Effector memory CD4-positive, alpha-beta T cell (primary cell): ENCODE measurements at regions not wholly inside any gene's neighbourhood (a gene's known extent, or its start where the extent isn't known, plus 50 kb on each side); places are given as distances from the start of the nearest gene placed in this dataset.
"Not testable (repeated sequence)": the region's sequence is repeated elsewhere in the genome, so short reads cannot be mapped to it uniquely, and the experiment has no call there.

ENCODE experiments used
- DNase-seq, 3 donors: peaks; one replicate each; pipeline ENCODE4 v3.0.0-alpha.2; 2020
- H3K27ac ChIP-seq: 2 replicates; pipeline ENCODE4 v1.7.0; 2013; ENCODE audit warnings: mild to moderate bottlenecking, low read length, moderate library complexity; ENCODE audit not compliant: insufficient read depth, poor library complexity, severe bottlenecking
- H3K27me3 ChIP-seq: replicated peaks from 2 replicates; pipeline ENCODE4 v1.7.0; 2013; ENCODE audit warnings: mild to moderate bottlenecking, low read length; ENCODE audit not compliant: insufficient read depth, control insufficient read depth, poor library complexity, severe bottlenecking
- H3K36me3 ChIP-seq: 2 replicates; pipeline ENCODE4 v1.7.0; 2013; ENCODE audit warnings: mild to moderate bottlenecking, low read length, moderate library complexity; ENCODE audit not compliant: control insufficient read depth, insufficient read depth
- H3K4me1 ChIP-seq: 2 replicates; pipeline ENCODE4 v1.7.0; 2013; ENCODE audit warnings: low read length, mild to moderate bottlenecking; ENCODE audit not compliant: control insufficient read depth, insufficient read depth, poor library complexity, severe bottlenecking
- H3K4me3 ChIP-seq: 2 replicates; pipeline ENCODE4 v1.7.0; 2013; ENCODE audit warnings: low read length, low read depth, mild to moderate bottlenecking; ENCODE audit not compliant: insufficient read depth, poor library complexity, severe bottlenecking
- H3K9me3 ChIP-seq: 2 replicates; pipeline ENCODE4 v1.7.0; 2013; ENCODE audit warnings: mild to moderate bottlenecking, low read length, moderate library complexity; ENCODE audit not compliant: control insufficient read depth

DNA sequence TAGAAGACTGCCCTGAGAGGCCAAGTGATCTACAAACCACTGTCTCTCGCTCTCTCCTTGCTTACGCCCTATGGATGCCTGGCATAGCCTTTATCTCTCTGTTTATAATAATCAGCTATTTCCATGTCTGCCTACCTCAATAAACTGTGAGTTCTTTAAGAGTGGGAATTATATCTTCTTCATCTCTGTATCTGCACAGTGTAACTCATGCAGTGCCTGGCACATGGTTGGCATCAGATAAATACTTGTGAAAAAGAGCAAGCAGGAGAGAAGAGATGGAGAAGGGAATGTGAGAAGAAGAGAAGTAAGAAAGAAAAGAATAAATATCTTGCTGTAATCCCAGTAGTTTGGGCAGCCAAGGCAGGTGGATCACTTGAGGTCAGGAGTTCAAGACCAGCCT lies 94.6 kb upstream of the TNPO1 start:
- H3K27me3 ChIP-seq = no peaks in the 10 kb centered on the region
- H3K4me3 ChIP-seq = no peak overlapping the region
- no peaks in the 10 kb centered on the region for H3K4me1 ChIP-seq
- H3K27ac ChIP-seq = no peak overlapping the region
- no peak for DNase-seq
- H3K9me3 ChIP-seq = no peaks in the 10 kb centered on the region
- H3K36me3 ChIP-seq = no peaks in the 10 kb centered on the region

DNA sequence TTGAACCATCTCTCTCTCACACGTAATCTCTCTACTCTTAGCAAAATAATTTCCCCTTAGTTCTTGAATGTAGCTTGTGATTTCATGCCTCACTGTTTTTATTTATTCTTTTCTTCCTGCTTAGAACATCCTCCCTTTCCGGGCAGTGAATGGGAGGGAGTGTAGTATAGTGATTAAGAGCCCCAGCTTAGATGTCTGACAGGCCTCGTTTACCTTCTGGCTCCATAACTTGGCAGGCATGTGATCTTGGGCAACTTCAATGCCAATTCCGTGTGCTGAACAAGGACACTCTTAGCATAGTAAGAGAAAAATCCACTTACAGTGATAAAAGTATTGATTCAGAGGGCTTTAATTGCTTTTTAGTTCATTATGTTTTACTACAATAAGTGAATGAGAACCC lies 96.3 kb upstream of the TNPO1 start:
- H3K9me3 ChIP-seq = no peaks in the 10 kb centered on the region
- H3K4me1 ChIP-seq = no peaks in the 10 kb centered on the region
- H3K27me3 ChIP-seq = no peaks in the 10 kb centered on the region
- H3K4me3 ChIP-seq = no peak overlapping the region
- H3K36me3 ChIP-seq = no peaks in the 10 kb centered on the region
- H3K27ac ChIP-seq = no peak overlapping the region
- DNase-seq = no peak

DNA sequence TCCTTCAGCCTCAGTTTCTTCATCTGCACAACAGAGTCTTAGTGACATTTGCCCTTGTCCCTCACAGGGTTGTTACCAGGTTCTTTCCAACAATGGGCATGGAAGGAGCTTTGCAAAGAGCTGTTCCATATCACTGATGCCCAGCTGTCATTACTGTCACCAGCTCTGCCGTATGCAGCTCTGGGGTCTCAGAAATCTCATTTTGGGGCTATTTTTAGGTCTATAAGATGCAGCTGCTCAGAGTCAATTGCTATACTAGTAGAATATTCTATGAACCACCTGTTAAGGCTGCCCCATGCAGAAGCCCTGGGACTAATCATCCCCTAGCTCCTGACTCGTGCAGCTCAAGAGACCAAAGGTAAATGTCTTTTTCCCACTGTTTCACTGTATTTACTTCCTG lies 105.1 kb upstream of the TNPO1 start:
- no peaks in the 10 kb centered on the region for H3K9me3 ChIP-seq
- DNase-seq = no peak
- no peaks in the 10 kb centered on the region for H3K36me3 ChIP-seq
- no peaks in the 10 kb centered on the region for H3K27me3 ChIP-seq
- no peak overlapping the region for H3K4me3 ChIP-seq
- no peaks in the 10 kb centered on the region for H3K4me1 ChIP-seq
- H3K27ac ChIP-seq = no peak overlapping the region

DNA sequence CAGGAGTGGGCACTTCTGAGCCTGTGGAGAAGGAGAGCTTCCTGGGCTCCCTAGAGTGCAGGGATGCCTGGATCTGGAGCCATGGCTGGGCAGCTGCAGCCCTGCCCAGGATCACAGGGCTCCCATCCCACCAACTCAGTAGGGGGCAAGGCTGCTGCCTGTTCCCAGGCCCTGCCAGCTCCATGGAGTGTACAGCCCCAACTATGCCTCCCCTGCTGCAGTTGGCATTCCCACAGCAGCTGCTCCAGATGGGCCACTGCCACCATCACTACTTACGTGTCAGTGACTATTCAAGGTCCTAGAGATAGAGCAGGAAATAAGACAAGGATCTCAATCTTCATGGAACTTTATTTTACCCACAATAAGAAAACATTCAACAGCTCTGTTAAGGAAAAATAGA lies 107.1 kb upstream of the TNPO1 start:
- no peaks in the 10 kb centered on the region for H3K27me3 ChIP-seq
- no peaks in the 10 kb centered on the region for H3K9me3 ChIP-seq
- DNase-seq = no peak
- no peaks in the 10 kb centered on the region for H3K4me1 ChIP-seq
- H3K36me3 ChIP-seq = no peaks in the 10 kb centered on the region
- no peak overlapping the region for H3K27ac ChIP-seq
- no peak overlapping the region for H3K4me3 ChIP-seq

DNA sequence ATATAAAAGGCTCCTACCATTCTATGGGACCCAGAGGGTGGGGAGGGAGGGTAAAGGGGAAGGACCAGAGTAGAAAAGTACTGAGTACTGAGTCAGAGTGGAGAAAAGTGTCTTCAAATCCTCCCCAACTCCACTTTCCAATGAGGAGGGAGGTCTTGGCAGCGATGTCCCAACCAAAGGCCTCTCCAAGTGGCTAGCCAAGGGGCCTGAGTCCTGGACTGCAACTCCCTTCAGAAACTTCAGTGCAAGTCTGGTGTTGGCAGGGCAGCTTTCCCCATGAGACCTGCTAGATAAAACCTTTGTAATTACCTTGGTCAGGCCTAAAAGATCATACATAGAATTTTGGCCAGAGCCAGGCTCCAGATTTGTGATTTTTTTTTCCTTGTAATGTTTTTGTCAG lies 111.3 kb upstream of the TNPO1 start:
- Histone ChIP-seq H3K36me3 (no peaks in the 10 kb centered on the region), H3K4me1 (no peaks in the 10 kb centered on the region), H3K9me3 (no peaks in the 10 kb centered on the region), H3K27me3 (no peaks in the 10 kb centered on the region), H3K4me3 (no peak overlapping the region), H3K27ac (no peak overlapping the region)
- no peak for DNase-seq

DNA sequence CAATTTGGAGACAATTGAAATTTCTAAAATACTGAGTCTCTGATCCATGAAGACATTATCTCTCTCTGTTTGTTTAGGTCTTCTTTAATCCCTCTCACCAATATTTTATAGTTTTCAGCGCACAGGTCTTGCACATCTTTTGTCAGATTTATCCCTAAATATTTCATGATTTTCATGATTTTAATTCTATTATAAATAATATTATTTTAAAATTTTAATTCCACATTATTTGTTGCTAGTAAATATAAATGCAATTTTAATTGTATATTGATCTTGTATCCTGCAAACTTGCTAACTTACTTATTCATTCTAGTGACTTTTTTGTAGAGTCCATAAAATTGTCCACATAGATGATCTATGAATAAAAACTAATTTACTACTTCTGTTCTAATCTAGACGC lies 112.6 kb upstream of the TNPO1 start:
- H3K4me1 ChIP-seq = no peaks in the 10 kb centered on the region
- H3K9me3 ChIP-seq = no peaks in the 10 kb centered on the region
- H3K36me3 ChIP-seq = no peaks in the 10 kb centered on the region
- DNase-seq = no peak
- no peaks in the 10 kb centered on the region for H3K27me3 ChIP-seq
- H3K27ac ChIP-seq = no peak overlapping the region
- H3K4me3 ChIP-seq = no peak overlapping the region

DNA sequence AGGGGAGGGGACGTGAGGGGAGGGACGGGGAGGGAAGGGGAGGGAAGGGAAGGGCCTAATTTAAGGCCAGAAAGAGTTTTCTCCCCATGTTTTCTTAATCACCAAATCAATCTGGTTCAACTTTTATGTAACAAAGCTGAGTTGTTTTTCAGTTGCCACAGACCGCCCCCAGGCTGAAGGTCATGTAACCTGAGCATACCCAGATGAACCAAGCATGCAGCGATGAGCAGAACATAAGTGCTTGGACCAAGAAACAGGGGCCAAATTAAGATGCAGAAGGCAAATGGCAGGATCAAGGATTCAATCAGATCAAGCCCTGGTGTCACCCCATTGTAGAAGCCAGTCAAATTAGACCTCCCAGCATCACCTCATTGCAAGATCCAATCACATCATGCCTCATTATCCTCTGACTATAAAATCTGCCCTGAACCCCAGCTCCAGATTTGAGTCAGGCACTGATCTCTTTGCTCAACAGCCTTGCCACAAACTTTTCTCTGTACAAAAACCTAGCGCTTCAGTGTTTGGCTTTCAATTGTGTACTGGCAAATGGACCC lies 113.5 kb upstream of the TNPO1 start:
- no peak overlapping the region for H3K27ac ChIP-seq
- no peaks in the 10 kb centered on the region for H3K9me3 ChIP-seq
- no peak overlapping the region for H3K4me3 ChIP-seq
- no peaks in the 10 kb centered on the region for H3K36me3 ChIP-seq
- H3K27me3 ChIP-seq = no peaks in the 10 kb centered on the region
- no peak for DNase-seq
- H3K4me1 ChIP-seq = no peaks in the 10 kb centered on the region

DNA sequence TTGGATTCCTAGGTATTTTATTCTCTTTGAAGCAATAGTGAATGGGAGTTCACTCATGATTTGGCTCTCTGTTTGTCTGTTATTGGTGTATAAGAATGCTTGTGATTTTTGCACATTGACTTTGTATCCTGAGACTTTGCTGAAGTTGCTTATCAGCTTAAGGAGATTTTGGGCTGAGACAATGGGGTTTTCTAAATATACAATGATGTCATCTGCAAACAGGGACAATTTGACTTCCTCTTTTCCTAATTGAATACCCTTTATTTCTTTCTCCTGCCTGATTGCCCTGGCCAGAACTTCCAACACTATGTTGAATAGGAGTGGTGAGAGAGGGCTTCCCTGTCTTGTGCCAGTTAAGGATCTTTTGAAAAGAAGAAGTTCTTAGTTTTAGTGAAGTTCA lies 114.4 kb upstream of the TNPO1 start:
- H3K9me3 ChIP-seq, H3K36me3 ChIP-seq, H3K4me3 ChIP-seq, H3K27me3 ChIP-seq, H3K27ac ChIP-seq, DNase-seq, H3K4me1 ChIP-seq: not testable (repeated sequence)

DNA sequence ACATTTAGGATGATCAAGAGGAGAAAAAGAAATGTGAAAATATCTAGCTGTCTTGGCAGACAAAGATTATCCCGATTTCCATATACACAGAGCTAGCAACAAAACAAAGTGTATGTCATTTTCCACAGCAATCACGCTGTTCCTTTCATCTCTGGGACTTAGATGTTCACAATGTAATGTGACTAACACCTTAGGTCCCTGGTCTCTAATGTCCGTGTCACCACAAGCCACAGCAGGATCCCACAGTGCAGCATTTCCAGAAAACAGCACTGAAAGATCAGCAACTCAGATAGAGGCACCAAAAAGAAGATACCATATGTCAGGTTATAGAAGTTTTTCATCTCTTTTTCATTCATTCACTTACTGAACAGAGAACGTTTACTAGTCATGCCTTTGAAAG lies 118.0 kb upstream of the TNPO1 start:
- no peaks in the 10 kb centered on the region for H3K36me3 ChIP-seq
- no peaks in the 10 kb centered on the region for H3K27me3 ChIP-seq
- H3K9me3 ChIP-seq = no peaks in the 10 kb centered on the region
- no peak overlapping the region for H3K27ac ChIP-seq
- H3K4me1 ChIP-seq = no peaks in the 10 kb centered on the region
- H3K4me3 ChIP-seq = no peak overlapping the region
- no peak for DNase-seq

DNA sequence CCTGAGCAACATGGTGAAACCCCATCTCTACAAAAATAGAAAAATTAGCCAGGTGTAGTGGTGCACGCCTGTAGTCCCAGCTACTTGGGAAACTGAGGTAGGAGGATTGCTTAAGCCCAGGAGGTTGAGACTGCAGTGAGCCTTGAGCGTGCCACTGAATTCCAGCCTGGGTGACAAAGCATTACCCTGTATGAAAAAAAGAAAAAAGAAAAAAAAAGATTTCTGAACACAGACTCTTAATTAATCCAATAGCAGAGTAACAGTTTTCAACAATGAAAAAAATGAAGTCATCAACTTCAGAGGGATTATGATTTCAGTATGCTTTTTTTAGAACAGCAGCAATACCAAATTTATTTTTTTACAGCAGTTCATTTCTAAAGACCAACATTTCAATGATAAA lies 118.8 kb upstream of the TNPO1 start:
- H3K9me3 ChIP-seq = no peaks in the 10 kb centered on the region
- H3K27me3 ChIP-seq = no peaks in the 10 kb centered on the region
- H3K27ac ChIP-seq = no peak overlapping the region
- no peak overlapping the region for H3K4me3 ChIP-seq
- no peaks in the 10 kb centered on the region for H3K4me1 ChIP-seq
- DNase-seq = no peak
- no peaks in the 10 kb centered on the region for H3K36me3 ChIP-seq

DNA sequence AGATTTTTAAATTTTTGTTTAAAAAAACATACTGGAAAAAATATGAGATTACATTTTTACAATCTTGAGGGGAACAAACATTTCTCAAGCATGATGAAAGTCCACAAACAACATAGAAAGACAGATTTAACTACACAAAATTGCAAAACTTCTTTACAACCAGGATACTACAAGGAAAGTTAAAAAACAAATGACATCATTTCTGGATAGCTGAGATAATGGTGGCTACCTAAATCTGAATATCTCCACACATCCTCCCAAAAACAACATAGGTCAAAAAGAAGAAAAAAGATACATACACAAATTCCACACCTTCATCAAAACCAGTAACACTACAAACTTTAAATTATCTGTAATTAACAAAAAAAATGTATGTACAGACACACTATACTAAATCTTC lies 120.8 kb upstream of the TNPO1 start:
- Histone ChIP-seq H3K9me3 (no peaks in the 10 kb centered on the region), H3K36me3 (no peaks in the 10 kb centered on the region), H3K4me3 (no peak overlapping the region), H3K4me1 (no peaks in the 10 kb centered on the region), H3K27me3 (no peaks in the 10 kb centered on the region), H3K27ac (no peak overlapping the region)
- no peak for DNase-seq
